ENCODE measurements at regions not wholly inside any gene's neighbourhood (a gene's known extent, or its start where the extent isn't known, plus 50 kb on each side); places are given as distances from the start of the nearest gene placed in this dataset.

- DNase-seq (ENCODE audit: low read depth) = no peak
These were observed 62.3 kb downstream of the UCHL1 start for GRCh38 chr4:41318839-41319530.

- DNase-seq (ENCODE audit: low read depth) = no peak
These were observed 62.8 kb downstream of the UCHL1 start for GRCh38 chr4:41319553-41319952.

GRCh38 chr4:41320278-41320677 is 63.5 kb downstream of the UCHL1 start:
- no peak for DNase-seq (ENCODE audit: low read depth)

- no peak for DNase-seq (ENCODE audit: low read depth)
These were observed 64.1 kb downstream of the UCHL1 start for GRCh38 chr4:41320786-41321185.

GRCh38 chr4:41321216-41321945 is 64.7 kb downstream of the UCHL1 start:
- no peak for DNase-seq (ENCODE audit: low read depth)

GRCh38 chr4:41322617-41323016 is 65.9 kb downstream of the UCHL1 start:
- no peak for DNase-seq (ENCODE audit: low read depth)

- no peak for DNase-seq (ENCODE audit: low read depth)
These were observed 66.5 kb downstream of the UCHL1 start for GRCh38 chr4:41323179-41323578.

- no peak for DNase-seq (ENCODE audit: low read depth)
These were observed 67.0 kb downstream of the UCHL1 start for GRCh38 chr4:41323706-41324105.

- DNase-seq (ENCODE audit: low read depth) = no peak
These were observed 68.1 kb downstream of the UCHL1 start for GRCh38 chr4:41324861-41325260.

- no peak for DNase-seq (ENCODE audit: low read depth)
These were observed 69.2 kb downstream of the UCHL1 start for GRCh38 chr4:41325901-41326300.

GRCh38 chr4:41326776-41327175 is 70.0 kb downstream of the UCHL1 start:
- no peak for DNase-seq (ENCODE audit: low read depth)

GRCh38 chr4:41327770-41328169 is 71.0 kb downstream of the UCHL1 start:
- no peak for DNase-seq (ENCODE audit: low read depth)

GRCh38 chr4:41329361-41329760 is 72.6 kb downstream of the UCHL1 start:
- DNase-seq (ENCODE audit: low read depth) = no peak

- no peak for DNase-seq (ENCODE audit: low read depth)
These were observed 74.5 kb downstream of the UCHL1 start for GRCh38 chr4:41331224-41331623.

- DNase-seq (ENCODE audit: low read depth) = no peak
These were observed 75.9 kb downstream of the UCHL1 start for GRCh38 chr4:41332510-41333054.

GRCh38 chr4:41334182-41334581 is 77.5 kb downstream of the UCHL1 start:
- DNase-seq (ENCODE audit: low read depth) = no peak

GRCh38 chr4:41339812-41340809 is 83.4 kb downstream of the UCHL1 start:
- peak; percentile 71 for DNase-seq (ENCODE audit: low read depth)

- no peak for DNase-seq (ENCODE audit: low read depth)
These were observed 89.8 kb downstream of the UCHL1 start for GRCh38 chr4:41346306-41347061.

- no peak for DNase-seq (ENCODE audit: low read depth)
These were observed 92.3 kb downstream of the UCHL1 start for GRCh38 chr4:41349021-41349420.

GRCh38 chr4:41358647-41359421 is 102.1 kb downstream of the UCHL1 start:
- no peak for DNase-seq (ENCODE audit: low read depth)

GRCh38 chr4:41359422-41359775 is 102.7 kb downstream of the UCHL1 start:
- DNase-seq (ENCODE audit: low read depth) = no peak
